SK-N-SH treated with all-trans-retinoic acid at 6 μM for 48 hours (cell line): ENCODE measurements at regions not wholly inside any gene's neighbourhood (a gene's known extent, or its start where the extent isn't known, plus 50 kb on each side); places are given as distances from the start of the nearest gene placed in this dataset.

Experiments used
- ATAC-seq: fragments of 200-7000 bp; cut with Tn5 transposase; 3 replicates; pipeline ENCODE4 v1.9.1; 2020; ENCODE audit warnings: mild to moderate bottlenecking, moderate library complexity
- BACH2 ChIP-seq: fragments of 250-450 bp; sonication (Bioruptor Pico); IDR thresholded peaks from 2 replicates; pipeline ENCODE4 v1.9.0; 2021; ENCODE audit warnings: mild to moderate bottlenecking, borderline replicate concordance
- CSDC2 ChIP-seq: fragments of 250-450 bp; sonication (Bioruptor Pico); IDR thresholded peaks from 2 replicates; pipeline ENCODE4 v1.5.0; 2020; ENCODE audit warnings: mild to moderate bottlenecking, moderate library complexity
- ESRRG ChIP-seq: fragments of 250-450 bp; sonication (Bioruptor Pico); IDR thresholded peaks from 2 replicates; pipeline ENCODE4 v1.6.1; 2021; ENCODE audit warnings: mild to moderate bottlenecking
- ISL1 ChIP-seq: fragments of 250-450 bp; sonication (Bioruptor Pico); IDR thresholded peaks from 2 replicates; pipeline ENCODE4 v2.1.2; 2022; ENCODE audit warnings: mild to moderate bottlenecking, moderate library complexity
- OSR1 ChIP-seq: fragments of 250-450 bp; sonication (Bioruptor Pico); IDR thresholded peaks from 2 replicates; pipeline ENCODE4 v1.8.0; 2022; ENCODE audit warnings: moderate library complexity, mild to moderate bottlenecking, inconsistent platforms
- PPARA ChIP-seq: fragments of 250-450 bp; sonication (Bioruptor Pico); IDR thresholded peaks from 2 replicates; pipeline ENCODE4 v1.5.0; 2020; ENCODE audit warnings: mild to moderate bottlenecking, borderline replicate concordance
- SNAI2 ChIP-seq: fragments of 250-450 bp; sonication (Bioruptor Pico); IDR thresholded peaks from 2 replicates; pipeline ENCODE4 v1.5.0; 2020; ENCODE audit warnings: mild to moderate bottlenecking, moderate library complexity
- TCF4 ChIP-seq: fragments of 250-450 bp; sonication (Bioruptor Pico); IDR thresholded peaks from 2 replicates; pipeline ENCODE4 v1.8.0; 2021; ENCODE audit warnings: mild to moderate bottlenecking, moderate library complexity, borderline replicate concordance
- TOX ChIP-seq: fragments of 250-450 bp; sonication (Bioruptor Pico); IDR thresholded peaks from 2 replicates; pipeline ENCODE4 v1.8.0; 2021; ENCODE audit warnings: mild to moderate bottlenecking, moderate library complexity, borderline replicate concordance
- ZC3H10 ChIP-seq: fragments of 250-450 bp; sonication (Bioruptor Pico); IDR thresholded peaks from 2 replicates; pipeline ENCODE4 v1.5.1; 2021; ENCODE audit warnings: mild to moderate bottlenecking, moderate library complexity
- ZFP3 ChIP-seq: fragments of 250-450 bp; sonication (Bioruptor Pico); IDR thresholded peaks from 2 replicates; pipeline ENCODE4 v1.5.0; 2020; ENCODE audit warnings: mild to moderate bottlenecking, moderate library complexity
- ZFP30 ChIP-seq: fragments of 450-650 bp; formaldehyde crosslinking; IDR thresholded peaks from 2 replicates; pipeline ENCODE4 v1.5.0; 2022; ENCODE audit warnings: mild to moderate bottlenecking, moderate library complexity
- ZNF565 ChIP-seq: fragments of 450-650 bp; formaldehyde crosslinking; conservative IDR thresholded peaks from 2 replicates; pipeline ENCODE4 v1.5.0; 2020; ENCODE audit warnings: low read depth, mild to moderate bottlenecking, moderate library complexity
- ZNF70 ChIP-seq: fragments of 450-650 bp; formaldehyde crosslinking; IDR thresholded peaks from 2 replicates; pipeline ENCODE4 v1.5.0; 2020; ENCODE audit warnings: mild to moderate bottlenecking, moderate library complexity
- ZNF8 ChIP-seq: fragments of 450-650 bp; formaldehyde crosslinking; IDR thresholded peaks from 2 replicates; pipeline ENCODE4 v1.5.0; 2020; ENCODE audit warnings: mild to moderate bottlenecking, moderate library complexity
- TF ChIP-seq, protein P1 (sequence below): fragments of 250-450 bp; sonication (Bioruptor Pico); IDR thresholded peaks from 2 replicates; pipeline ENCODE4 v1.8.0; 2021; ENCODE audit warnings: low read depth, mild to moderate bottlenecking, moderate library complexity, borderline replicate concordance
- TF ChIP-seq, protein P2 (sequence below): fragments of 250-450 bp; sonication (Bioruptor Pico); IDR thresholded peaks from 2 replicates; pipeline ENCODE4 v1.8.0; 2020; ENCODE audit warnings: mild to moderate bottlenecking, moderate library complexity, borderline replicate concordance
- TF ChIP-seq, protein P3 (sequence below): fragments of 250-450 bp; sonication (Bioruptor Pico); IDR thresholded peaks from 2 replicates; pipeline ENCODE4 v1.5.1; 2021; ENCODE audit warnings: mild to moderate bottlenecking, moderate library complexity
- TF ChIP-seq, protein P4 (sequence below): fragments of 250-450 bp; sonication (Bioruptor Pico); IDR thresholded peaks from 2 replicates; pipeline ENCODE4 v1.5.1; 2020; ENCODE audit warnings: low read depth, mild to moderate bottlenecking, moderate library complexity
- TF ChIP-seq, protein P5 (sequence below): fragments of 250-450 bp; sonication (Bioruptor Pico); IDR thresholded peaks from 2 replicates; pipeline ENCODE4 v1.5.0; 2020; ENCODE audit warnings: mild to moderate bottlenecking, moderate library complexity

DNA sequence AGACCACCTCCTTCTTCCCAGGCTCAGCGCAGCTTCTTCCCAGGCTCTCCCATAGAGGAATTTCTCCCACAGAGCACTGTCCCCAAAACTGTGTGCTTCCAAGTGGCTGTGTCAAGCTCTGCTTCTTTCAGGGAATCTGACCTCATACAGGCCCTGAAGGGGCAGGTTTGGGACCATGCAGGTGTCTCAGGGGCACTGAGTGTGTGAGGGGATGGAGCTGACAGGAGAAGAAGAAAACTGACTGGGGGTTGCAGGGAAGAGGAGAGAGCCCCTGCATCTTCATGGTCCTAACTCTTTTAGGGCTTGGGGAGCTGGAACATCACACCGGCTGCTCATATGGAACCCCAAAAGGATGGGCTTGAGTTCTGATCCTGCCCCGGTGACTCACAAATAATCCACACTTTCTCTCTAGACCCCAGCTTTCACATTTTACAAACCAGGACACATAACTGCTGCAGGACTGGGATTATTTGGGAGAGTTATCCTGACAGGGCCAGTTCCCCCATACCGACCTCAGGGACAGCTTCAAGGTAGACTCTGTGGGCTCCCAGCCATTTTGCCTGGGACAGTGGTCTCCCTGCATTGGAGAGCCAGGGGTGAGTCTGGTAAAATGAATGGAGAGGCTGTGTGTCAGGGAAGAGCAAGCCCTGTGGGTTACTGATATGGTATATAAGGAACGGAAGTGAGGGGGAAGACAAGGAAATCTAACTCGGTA, 316.1 kb downstream of the TLE3 start:
- no peak for ATAC-seq
- TF ChIP-seq ZFP30 (CRISPR knock-in tag): no peak
- no peak for TF ChIP-seq ZNF565 (CRISPR knock-in tag)
- no peak for TF ChIP-seq ZFP3 (CRISPR knock-in tag)
- TF ChIP-seq ESRRG: no peak
- no peak for TF ChIP-seq ISL1 (CRISPR knock-in tag)
- TF ChIP-seq ZC3H10 (CRISPR knock-in tag): no peak
- TF ChIP-seq, protein P1, sequence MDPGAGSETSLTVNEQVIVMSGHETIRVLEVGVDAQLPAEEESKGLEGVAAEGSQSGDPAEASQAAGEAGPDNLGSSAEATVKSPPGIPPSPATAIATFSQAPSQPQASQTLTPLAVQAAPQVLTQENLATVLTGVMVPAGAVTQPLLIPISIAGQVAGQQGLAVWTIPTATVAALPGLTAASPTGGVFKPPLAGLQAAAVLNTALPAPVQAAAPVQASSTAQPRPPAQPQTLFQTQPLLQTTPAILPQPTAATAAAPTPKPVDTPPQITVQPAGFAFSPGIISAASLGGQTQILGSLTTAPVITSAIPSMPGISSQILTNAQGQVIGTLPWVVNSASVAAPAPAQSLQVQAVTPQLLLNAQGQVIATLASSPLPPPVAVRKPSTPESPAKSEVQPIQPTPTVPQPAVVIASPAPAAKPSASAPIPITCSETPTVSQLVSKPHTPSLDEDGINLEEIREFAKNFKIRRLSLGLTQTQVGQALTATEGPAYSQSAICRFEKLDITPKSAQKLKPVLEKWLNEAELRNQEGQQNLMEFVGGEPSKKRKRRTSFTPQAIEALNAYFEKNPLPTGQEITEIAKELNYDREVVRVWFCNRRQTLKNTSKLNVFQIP (CRISPR knock-in tag): no peak
- TF ChIP-seq, protein P2, sequence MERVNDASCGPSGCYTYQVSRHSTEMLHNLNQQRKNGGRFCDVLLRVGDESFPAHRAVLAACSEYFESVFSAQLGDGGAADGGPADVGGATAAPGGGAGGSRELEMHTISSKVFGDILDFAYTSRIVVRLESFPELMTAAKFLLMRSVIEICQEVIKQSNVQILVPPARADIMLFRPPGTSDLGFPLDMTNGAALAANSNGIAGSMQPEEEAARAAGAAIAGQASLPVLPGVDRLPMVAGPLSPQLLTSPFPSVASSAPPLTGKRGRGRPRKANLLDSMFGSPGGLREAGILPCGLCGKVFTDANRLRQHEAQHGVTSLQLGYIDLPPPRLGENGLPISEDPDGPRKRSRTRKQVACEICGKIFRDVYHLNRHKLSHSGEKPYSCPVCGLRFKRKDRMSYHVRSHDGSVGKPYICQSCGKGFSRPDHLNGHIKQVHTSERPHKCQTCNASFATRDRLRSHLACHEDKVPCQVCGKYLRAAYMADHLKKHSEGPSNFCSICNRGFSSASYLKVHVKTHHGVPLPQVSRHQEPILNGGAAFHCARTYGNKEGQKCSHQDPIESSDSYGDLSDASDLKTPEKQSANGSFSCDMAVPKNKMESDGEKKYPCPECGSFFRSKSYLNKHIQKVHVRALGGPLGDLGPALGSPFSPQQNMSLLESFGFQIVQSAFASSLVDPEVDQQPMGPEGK (CRISPR knock-in tag): no peak
- TF ChIP-seq TOX (CRISPR knock-in tag): no peak
- no peak for TF ChIP-seq PPARA (CRISPR knock-in tag)
- TF ChIP-seq, protein P3, sequence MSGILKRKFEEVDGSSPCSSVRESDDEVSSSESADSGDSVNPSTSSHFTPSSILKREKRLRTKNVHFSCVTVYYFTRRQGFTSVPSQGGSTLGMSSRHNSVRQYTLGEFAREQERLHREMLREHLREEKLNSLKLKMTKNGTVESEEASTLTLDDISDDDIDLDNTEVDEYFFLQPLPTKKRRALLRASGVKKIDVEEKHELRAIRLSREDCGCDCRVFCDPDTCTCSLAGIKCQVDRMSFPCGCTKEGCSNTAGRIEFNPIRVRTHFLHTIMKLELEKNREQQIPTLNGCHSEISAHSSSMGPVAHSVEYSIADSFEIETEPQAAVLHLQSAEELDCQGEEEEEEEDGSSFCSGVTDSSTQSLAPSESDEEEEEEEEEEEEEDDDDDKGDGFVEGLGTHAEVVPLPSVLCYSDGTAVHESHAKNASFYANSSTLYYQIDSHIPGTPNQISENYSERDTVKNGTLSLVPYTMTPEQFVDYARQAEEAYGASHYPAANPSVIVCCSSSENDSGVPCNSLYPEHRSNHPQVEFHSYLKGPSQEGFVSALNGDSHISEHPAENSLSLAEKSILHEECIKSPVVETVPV (CRISPR knock-in tag): no peak
- no peak for TF ChIP-seq SNAI2 (CRISPR knock-in tag)
- TF ChIP-seq, protein P4, sequence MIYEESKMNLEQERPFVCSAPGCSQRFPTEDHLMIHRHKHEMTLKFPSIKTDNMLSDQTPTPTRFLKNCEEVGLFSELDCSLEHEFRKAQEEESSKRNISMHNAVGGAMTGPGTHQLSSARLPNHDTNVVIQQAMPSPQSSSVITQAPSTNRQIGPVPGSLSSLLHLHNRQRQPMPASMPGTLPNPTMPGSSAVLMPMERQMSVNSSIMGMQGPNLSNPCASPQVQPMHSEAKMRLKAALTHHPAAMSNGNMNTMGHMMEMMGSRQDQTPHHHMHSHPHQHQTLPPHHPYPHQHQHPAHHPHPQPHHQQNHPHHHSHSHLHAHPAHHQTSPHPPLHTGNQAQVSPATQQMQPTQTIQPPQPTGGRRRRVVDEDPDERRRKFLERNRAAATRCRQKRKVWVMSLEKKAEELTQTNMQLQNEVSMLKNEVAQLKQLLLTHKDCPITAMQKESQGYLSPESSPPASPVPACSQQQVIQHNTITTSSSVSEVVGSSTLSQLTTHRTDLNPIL (CRISPR knock-in tag): no peak
- TF ChIP-seq ZNF8 (CRISPR knock-in tag): no peak
- TF ChIP-seq CSDC2 (CRISPR knock-in tag): no peak
- no peak for TF ChIP-seq BACH2 (CRISPR knock-in tag)
- TF ChIP-seq, protein P5, sequence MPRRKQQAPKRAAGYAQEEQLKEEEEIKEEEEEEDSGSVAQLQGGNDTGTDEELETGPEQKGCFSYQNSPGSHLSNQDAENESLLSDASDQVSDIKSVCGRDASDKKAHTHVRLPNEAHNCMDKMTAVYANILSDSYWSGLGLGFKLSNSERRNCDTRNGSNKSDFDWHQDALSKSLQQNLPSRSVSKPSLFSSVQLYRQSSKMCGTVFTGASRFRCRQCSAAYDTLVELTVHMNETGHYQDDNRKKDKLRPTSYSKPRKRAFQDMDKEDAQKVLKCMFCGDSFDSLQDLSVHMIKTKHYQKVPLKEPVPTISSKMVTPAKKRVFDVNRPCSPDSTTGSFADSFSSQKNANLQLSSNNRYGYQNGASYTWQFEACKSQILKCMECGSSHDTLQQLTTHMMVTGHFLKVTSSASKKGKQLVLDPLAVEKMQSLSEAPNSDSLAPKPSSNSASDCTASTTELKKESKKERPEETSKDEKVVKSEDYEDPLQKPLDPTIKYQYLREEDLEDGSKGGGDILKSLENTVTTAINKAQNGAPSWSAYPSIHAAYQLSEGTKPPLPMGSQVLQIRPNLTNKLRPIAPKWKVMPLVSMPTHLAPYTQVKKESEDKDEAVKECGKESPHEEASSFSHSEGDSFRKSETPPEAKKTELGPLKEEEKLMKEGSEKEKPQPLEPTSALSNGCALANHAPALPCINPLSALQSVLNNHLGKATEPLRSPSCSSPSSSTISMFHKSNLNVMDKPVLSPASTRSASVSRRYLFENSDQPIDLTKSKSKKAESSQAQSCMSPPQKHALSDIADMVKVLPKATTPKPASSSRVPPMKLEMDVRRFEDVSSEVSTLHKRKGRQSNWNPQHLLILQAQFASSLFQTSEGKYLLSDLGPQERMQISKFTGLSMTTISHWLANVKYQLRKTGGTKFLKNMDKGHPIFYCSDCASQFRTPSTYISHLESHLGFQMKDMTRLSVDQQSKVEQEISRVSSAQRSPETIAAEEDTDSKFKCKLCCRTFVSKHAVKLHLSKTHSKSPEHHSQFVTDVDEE (CRISPR knock-in tag): no peak
- TF ChIP-seq ZNF70 (CRISPR knock-in tag): no peak
- TF ChIP-seq OSR1 (CRISPR knock-in tag): no peak

DNA sequence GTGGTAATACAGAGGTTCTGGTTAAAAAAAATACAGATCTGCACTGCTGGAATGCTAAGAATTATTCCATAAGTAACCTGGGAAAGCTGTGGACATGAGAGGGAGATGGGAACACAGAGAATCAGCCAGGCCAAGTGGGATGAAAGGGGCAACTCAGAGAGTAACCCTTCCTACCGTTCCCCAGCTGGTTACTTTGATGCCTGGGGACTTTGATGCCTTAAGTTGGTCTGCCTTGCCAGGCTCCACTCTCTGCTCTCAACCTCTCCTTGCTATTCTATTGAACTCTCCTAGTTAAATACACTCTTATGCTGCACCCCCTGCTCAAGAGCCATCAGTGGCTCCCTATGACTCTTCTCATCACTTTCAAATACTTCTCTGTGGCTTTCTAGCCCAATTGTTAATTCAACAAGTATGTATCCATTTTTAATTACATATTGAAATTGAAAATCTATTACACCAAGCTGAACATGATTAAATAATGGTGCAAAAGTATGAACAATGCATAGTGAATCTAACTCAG, 315.5 kb downstream of the TLE3 start:
- no peak for ATAC-seq
- TF ChIP-seq ZC3H10 (CRISPR knock-in tag) (no peak), ZFP3 (CRISPR knock-in tag) (no peak), TOX (CRISPR knock-in tag) (no peak), TCF4 (no peak), ZNF8 (CRISPR knock-in tag) (no peak)
- TF ChIP-seq, protein P2 (CRISPR knock-in tag): no peak
- TF ChIP-seq, protein P4 (CRISPR knock-in tag): no peak
- TF ChIP-seq, protein P1 (CRISPR knock-in tag): no peak
- TF ChIP-seq, protein P3 (CRISPR knock-in tag): no peak
